HG03565 (cell line): ENCODE measurements at regions not wholly inside any gene's neighbourhood (a gene's known extent, or its start where the extent isn't known, plus 50 kb on each side); places are given as distances from the start of the nearest gene placed in this dataset.

ENCODE experiments used
- ATAC-seq: cut with Tn5 transposase; IDR thresholded peaks from one replicate; pipeline ENCODE4 v1.9.1; 2021; ENCODE audit warnings: mild to moderate bottlenecking, moderate library complexity; ENCODE audit not compliant: unreplicated experiment

DNA sequence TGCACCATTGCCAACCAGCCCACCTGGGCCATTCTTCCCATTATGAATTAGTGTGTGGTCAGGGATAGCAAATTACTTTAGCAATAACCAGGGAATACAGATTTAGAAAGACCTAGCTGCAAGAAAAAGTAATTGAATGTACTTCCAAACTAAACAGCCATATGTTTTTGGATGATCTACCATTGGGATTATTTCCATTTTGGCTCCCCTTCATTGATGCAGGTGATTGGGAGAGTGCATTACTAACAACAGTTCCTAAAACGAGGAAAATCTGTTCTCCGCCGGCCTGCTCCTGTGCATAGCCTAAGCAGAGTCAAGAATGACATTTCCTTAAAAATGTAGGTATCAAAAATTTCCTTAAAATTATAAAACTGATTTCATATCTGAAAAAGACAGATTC is 58.5 kb downstream of the MAIP1 start:
- no peak for ATAC-seq

DNA sequence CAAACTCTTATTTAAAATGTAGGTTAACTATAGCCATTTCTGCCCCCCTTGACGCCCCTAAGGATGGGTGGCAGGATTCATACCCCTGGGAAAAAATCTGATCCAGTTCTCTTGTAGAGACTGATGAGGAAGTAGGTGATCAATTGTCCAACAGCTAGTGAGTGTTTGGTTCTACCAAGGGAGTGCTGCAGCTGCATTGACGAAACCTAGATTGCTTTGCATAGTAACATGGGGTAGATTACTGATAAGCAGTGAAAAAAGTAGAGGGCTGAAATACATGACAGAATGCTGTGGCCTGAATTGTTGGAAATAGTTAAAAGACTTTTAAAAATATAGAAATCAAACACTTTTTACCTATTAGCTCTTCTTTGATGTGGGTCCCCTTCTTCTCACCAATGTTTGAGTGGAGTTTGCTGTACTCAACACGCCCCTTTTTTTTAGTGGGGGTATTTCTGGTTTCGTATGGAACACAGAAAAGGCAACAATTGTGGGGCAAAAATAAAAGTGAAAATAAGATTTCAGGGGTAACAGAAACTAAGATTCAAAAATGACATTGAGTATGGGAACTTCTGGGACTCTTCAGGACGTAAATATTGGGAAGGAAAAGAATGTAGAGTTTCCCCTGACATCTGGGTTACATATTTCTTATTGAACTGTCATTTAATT is 66.2 kb downstream of the MAIP1 start:
- ATAC-seq = no peak

DNA sequence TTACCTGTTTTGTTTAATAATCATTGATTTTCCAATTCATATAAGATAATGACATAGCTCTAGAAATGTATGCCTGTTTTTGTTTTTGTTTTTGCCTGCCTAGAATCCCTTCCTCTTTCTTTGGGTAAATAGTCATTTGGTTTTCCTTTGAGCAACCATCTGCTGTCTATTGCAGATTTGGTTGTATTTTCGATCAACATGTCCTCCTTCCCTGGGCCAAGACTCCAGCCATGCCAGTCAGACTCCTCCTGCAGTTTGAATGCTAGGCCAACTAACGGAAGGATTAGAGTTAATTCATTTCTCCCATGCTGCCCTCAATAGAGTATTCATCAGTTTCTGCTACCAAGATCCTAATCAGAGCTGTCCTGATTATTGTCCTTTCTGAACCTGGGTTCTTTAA is 67.1 kb downstream of the MAIP1 start:
- ATAC-seq = no peak

DNA sequence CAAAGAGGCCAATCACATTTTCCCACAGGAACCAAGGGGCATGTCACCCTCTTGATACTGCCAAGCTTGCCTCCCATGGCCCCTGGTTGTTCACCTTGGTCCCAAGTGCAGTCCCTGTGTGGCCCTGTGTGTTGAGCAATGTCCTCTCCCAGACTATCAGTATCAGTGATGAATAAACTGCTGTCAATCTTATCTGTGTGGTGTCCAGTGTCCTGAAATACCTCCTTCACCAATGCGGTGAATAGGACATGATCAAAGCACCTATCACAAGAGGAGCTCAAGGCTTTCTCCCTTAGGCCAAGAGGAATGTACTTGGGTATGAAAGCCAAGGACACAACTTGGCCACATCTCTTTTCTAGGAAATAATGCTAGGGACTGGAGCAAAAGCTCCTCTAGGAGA is 68.2 kb downstream of the MAIP1 start:
- ATAC-seq = no peak

DNA sequence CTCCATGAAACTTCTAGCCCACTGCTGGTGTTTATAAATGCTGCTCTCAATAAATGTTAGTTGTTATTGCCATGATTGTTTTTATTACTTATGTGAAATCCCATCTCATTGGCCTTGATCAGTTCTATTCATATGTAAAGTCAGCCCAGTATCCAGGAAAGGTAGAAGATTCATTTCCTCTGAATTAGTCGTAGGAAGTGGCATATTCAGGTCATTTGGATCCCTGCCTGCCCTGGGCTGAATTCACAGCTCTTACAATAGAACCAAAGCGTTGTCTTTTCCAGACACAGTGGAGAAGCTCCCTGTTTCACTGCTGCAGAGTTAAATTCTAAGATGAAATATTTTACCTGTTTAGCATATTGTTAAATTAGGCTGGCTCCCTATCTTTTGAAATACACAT is 70.3 kb downstream of the MAIP1 start:
- no peak for ATAC-seq

DNA sequence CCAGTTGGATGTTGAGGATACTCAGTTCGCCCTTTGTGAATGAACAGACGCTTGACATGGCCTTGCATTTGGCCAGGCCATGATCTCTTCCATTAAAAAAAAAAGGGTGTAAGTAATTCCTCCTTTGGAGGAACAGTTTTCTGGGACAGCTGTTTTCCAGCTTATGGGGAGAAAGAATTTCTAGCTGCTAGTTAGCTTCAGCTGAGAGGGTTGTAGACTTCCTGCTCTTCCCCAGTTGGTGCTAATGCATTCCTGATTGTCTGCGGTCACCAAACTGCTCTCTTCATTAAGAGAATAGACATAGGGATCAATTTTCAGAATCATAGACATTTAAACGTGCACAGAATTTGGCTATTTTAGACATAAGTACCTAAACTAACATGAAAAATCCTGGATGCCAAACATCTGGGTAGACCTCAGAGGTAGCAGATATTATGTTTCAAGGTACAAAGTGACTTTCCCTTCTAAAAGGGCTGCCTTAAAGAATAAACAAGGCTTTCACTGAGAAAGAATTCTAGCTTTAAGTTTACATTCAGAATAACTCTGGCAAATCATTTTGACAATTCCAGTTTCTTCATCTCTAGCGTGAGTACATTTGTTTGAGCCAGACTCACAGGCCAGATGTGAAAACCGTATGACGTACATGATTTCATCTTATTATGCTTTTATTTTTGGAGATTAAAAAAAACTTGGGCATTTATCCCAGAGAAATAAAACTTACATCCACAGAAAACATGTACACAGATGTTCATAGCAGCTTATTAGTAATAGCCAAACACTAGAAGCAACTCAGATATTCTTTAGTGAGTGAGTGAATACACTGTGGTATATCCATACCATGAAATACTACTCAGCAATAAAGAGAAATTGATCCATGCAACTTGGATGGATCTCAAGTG is 71.2 kb downstream of the MAIP1 start:
- ATAC-seq = no peak

DNA sequence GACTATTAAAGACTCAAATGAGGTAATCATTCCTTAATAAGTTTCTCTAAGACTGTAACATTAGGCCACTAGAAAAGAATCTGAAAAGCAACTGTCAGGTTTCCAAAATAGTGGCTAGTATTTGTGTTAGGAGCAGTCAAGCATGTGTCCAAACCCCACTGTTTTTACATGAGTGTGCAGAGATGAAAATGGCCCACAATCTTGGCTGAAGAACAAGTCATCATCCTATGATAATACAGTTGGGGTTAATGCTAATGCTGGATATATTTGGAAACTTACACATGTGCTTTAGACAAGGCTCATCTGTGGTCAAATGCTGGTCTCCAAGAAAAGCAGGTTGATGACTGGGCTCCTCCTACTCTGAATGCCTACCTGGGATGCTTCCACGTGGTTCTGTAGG is 73.6 kb downstream of the MAIP1 start:
- no peak for ATAC-seq

DNA sequence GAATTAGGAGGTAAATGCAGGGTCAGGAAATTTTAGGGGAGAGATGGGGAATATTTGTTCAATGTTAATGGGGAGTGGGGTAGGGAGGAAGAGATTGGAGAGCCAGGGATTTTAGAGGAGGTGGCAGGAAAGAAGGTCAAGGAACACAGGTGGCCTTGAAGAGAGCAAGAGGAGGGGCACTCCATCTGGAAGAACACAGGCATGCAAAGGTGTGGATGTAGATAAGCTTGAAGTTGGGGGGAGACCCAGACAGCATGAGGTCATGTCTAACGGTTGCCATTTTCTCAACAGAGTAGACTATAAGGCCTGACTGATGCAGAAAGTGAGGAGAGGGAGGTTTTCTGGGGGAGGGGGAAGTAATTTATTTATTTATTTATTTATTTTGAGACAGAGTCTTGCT is 77.5 kb downstream of the MAIP1 start:
- ATAC-seq = no peak

DNA sequence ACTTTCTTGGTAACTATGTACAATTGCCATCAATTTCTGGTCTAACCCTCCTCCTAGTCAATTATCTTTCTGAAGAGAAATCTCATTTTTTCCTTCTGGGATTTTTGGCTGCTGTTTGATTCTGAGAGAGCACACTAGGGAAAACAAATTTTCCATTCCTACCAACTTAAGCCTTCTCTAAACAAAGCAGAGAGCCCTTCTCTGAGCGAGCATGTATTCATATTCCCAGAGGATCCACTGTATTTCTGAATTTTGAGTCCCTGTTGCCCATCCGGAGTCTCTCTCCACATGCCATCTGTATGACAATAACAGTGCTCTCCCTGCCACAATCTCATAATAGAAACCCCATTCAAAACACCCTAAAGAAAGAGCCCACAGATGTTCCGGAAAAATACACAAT is 78.5 kb downstream of the MAIP1 start:
- no peak for ATAC-seq

DNA sequence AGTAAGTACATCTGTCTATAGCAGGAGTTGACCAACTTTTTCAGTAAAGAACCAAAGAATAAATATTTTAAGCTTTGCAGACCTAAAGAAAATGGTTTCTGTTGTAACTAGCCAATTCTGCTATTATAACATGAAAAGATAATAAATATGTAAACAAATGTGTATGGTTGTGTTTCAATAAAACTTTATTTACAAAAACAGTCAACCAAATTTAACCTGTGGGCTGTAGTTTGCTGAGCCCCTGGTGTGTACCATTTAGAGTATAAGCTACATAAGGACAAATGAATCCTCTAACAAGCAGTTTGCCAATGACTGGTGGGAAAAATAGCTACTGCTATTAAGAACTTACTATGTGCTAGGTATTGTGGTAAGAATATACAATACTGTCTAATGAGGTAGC is 79.4 kb downstream of the MAIP1 start:
- no peak for ATAC-seq

DNA sequence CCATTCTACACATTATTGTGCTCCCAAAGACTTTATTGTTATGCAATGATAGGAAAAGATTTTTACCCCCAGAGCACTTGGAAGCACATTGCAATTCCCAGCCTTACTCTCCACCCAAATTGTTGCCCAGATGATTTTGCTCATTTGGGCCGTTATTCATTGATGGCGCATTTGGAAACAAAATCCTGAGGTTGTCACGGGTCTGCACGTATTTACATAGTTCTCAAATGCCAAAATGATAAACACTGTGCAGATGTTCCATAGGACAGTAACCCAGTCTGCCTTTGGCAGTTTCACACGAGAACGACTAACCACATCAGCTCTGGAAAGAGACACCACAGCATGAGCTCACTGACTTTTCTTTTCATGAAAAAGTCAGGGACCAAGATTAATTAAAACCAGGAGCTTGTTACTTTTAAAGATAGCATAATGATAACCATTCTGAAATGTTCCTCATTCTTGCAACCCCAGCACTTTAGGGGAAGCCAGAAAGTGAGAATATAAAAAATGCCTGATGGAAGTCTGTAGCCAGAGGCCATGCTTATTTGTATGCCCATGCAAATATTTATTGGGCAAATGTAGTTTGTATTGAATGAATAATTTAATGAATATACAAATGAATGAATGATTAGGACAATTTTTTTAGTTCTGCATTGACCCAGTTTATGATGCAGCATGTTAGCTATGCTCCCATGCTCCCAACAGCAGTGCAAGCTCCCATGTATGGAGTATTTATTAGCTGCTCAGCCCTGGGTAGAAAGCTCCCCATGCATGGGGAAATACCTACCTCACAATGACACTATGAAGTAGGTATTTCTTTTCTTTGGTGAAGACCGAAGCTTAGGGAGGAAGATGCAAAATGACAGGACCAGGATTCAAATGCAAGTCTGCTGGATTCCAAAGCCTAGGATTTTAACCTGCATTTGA is 84.6 kb downstream of the MAIP1 start:
- no peak for ATAC-seq

DNA sequence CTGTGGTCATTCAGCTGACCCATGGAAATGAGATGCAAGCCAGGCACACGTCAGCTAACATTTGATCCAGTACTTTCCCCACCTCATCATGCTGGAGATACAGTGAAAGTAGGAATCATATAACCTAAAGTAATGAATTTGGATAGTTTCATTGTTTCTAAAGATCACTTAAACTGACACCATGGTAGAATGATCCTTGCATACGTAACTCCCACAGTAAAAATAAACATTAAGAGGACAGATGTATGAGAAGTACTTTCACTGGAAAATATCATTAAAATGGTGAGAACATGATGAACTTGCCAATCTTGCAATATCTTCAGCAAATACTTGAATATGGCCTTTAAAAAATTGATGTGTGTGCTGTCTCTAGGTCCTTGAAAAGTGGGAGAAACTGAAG is 85.4 kb downstream of the MAIP1 start:
- ATAC-seq = no peak

DNA sequence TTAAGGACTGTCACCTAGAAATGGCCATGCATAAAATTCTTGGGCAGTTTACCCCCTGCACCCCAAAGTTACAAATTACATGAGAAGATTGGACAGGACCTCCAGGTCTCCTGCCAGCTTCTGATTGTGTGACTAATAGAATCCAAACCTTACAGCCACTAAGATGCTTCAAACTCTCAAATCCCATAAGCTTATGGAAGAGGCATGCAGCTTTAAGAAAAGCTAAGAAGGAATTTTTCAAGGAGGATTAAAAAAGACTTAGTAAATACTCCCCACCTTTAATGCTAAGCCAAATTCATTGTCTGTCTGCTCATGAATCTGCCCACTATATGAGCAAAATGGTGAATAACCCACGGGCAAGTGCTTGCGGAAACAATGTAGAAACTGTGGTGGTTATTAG is 86.3 kb downstream of the MAIP1 start:
- ATAC-seq = no peak

DNA sequence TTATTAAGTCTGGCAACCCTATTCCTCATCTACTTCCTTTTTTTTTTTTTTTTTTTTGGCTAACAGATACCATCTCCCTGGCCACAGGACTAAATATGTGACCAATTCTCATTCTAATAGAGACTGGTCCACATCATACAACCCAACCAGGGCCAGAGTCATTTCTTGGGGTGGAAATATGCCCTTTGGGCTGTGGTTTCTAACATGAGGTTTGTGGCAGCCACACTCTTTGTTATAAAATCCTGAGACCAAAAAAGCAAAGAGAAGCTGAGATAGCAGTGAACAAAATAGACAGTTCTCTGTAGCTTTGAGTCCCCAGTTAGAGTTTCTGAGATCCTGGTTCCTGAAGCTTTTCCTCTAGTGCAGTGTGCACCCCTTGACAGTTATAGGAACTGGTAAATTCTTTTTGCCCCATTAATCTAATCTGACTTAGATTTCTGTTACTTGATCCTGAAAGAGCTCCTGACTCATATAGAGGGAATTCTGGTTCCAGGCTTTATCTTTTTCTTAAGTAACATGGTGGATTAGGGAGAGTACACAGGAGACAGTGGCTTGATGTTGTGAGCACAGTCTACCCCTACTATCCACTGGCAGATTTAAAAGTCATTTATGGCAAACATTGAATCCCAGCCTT is 86.8 kb downstream of the MAIP1 start:
- ATAC-seq = no peak

DNA sequence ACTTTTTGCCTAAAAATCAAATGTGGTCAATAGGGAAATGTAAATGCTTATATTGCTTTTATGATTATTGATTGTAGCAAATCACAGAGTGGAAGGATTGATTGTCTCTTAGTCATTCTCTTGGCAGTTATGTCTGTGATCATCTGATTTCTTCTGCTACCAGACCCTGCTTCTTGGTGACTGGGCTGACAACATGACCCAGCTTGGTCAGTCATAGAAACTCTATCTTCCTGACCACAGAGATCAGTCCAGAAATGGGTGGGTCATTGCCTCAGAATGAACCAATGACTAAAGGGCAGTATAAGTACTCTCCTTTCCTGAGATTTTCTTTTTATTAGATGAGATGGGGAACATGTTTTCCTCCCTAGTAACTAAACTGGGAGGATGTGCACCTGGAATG is 87.6 kb downstream of the MAIP1 start:
- no peak for ATAC-seq

DNA sequence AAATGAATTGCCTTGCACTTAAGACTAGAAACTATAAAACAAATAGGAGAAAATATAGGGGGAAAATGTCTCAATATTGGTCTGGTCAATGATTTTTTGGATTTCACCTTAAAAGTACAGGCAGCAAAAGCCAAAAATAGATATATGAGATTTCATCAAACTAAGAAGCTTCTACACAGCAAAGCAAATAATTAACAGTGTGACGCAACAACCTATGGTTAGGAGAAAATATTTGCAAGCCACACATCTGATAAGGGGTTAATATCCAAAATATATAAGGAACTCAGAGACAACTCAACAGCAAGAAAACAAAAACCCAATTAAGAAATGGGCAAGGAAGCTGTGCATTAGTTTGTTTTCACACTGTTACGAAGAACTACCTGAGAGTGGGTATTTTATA is 89.1 kb downstream of the MAIP1 start:
- no peak for ATAC-seq

DNA sequence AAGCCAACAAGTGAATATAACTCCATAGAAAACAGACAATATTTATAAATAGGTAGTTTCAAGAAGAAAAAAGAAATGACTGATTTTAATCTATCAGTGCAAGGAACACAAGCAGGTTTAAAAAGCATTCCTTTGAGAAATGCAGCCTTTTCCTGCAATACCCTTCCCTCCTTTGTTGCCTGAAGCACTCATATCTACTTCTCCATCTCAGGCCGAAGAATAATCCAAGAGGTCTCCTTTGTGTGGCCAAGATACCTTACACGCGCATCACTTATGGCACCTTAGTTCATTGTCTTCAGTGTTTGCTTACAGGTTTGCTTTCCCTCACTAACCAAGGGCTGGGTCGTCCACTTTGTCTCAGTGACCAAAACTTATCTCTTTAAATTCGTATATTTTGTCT is 93.0 kb downstream of the MAIP1 start:
- ATAC-seq = no peak

DNA sequence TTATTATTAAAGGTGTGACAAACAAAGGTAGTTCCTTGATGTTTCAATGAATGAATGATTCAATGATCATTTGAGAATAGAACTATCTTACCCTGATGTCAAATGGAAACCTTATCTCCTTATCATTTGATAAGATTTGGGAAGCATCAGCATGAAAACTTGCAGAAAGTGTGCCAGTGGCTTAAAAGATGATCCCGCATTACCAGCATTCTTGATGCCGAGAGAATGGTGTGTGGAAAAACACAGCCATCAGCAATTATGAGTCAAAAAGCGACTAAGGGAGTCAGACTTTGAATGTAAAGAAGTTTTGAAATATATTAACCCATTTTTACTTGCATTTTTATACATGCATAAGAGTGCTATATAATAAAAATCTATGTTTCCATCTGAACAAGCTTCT is 93.7 kb downstream of the MAIP1 start:
- ATAC-seq = no peak

DNA sequence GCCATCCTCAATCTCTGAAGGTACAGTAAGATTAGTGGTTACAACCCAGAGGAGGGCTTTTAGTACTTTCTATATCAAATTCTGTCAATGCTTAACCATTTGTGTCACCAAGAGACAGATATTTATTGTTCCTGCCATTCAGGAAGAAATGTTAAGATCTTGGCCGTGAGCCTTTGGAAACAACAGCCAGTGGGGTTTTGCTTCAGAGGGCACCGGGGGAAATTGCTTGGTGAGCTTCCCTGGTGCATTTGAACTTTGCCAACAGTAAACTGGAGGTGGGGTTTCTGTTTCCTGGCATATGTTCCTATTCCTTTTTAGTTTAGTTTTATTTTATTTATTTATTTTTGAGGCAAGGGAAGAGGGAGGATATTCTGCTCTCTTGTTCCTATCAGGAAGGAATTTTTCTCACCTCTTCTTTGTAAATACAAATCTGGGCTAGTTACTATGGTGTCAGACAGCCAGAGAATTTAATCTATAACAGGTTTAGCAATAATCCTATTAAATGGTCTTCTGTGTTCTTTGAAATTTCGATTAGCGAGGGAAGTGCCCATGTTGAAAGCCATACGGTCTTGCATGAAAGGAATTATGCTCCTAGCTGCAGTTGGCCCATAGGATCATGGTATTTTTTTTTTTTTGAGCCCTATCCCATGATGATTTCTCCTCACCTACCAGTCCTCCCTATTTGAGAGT is 95.7 kb downstream of the MAIP1 start:
- no peak for ATAC-seq

DNA sequence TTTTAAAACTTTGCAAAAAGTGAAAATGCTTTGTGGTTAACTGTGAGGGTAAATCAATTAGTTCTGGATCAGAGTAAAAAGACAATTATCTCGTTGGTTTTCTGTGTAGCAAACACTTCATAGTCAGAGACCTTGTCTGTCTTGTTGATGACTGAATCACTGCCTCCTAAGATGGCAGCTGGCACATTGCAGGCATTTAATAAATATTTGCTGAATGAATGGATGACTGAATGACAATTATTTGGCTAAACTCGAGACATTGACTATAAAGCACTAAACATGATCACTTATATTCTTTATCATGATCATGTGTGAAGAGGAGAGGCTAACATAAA is 96.2 kb downstream of the MAIP1 start:
- no peak for ATAC-seq

DNA sequence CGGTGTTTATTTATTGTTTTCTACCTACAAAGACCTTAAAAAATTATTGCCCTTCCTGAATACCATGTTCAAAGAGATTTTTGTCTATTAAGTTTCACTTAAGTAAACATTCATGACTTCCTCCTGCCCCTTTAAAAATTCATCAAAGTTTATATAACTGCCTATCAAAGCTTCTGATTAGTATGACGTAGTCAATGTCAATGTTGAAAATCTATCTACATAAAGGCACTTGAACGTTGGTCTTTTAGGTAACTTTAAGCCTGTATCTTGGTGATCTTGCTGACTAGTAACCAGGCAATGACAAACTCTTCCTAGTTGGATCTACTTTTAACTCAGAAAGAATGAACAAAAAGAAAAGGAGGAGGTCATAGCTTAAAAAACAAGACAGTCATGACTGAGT is 97.2 kb downstream of the MAIP1 start:
- no peak for ATAC-seq
